Stimulated activated CD4-positive, alpha-beta T cell treated with anti-CD3 and anti-CD28 coated beads, Interleukin-15, amount 100 ng/mL, for 24 hours (primary cell): ENCODE measurements at regions not wholly inside any gene's neighbourhood (a gene's known extent, or its start where the extent isn't known, plus 50 kb on each side); places are given as distances from the start of the nearest gene placed in this dataset.

Experiments
- DNase-seq: peaks from one replicate; pipeline ENCODE4 v3.0.0-alpha.2; 2020

GRCh38 chr10:93180482-93180931, 106.8 kb downstream of the CYP26A1 start:
- DNase-seq = no peak

- DNase-seq = no peak
Observed at GRCh38 chr10:93181271-93182048, 107.8 kb downstream of the CYP26A1 start.

DNA sequence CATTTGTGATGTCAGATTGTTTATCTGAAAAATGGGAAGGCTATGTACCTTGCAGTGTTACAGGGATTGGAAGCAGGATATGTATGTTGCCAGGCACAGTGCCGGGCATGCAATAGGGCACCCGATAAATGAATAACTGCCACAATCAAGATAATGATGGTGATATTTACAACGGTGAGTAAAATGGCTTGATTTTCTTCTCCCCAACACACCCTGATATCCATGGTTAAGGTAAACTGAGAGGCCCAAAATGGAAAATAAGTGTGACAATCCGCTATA, 108.3 kb downstream of the CYP26A1 start:
- DNase-seq = no peak

DNA sequence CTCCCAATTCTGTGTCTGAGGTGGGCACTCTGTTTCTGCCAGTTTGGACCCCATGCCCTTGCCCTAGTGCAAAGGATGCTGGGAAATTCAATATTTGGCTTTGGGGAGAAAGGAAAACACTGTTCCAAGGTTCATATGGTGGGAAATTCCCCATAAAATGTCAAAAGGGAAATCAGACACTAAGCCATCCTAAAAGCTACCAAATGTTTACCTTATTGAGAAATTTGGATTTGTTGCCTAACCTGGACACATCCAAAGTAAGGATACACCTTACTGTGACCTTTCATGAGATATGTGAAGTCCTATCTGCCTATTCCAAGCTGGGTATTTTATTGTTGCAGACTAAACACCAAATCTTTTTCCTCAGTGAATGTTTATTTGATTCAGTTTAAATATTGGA, 109.1 kb downstream of the CYP26A1 start:
- no peak for DNase-seq

DNA sequence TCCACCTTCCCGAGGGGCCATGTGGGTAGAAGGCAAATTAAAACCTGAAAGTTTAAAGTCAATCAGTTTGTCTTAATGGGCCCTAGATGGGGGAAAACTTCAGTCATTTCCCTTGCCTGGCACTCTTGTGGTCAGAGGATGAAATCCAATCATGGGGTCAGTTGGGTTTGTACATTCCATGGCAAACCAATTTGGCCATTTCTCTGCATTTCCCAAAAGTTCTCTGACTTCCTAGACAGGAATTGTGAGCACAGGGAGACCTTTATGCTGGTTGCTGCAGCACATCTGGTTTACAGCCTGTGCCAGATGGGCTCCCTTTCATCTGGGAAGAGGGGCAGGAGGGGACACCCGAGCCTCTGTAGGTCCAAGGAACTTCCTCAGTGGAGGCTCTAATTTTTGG, 113.0 kb downstream of the CYP26A1 start:
- DNase-seq = no peak

DNA sequence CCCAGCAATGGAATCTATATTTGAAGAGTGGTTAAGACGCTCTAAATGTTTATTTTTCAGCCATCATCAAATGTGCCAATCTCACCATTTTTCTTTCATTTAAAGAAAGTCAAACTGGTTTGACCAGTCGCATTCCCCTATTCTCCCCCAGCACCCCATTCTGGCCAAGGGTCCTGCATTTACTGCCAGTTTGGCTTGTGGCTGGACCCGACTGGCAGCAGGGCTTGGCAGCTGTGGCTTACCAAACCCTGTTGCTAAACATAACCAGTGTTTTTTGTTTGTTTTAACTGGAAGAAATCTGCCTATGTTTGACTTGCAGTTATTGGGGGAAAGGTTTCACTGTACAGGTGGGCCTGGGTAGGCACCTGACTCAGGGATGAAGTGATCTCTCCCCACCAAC, 116.3 kb downstream of the CYP26A1 start:
- DNase-seq = no peak

- no peak for DNase-seq
Observed at GRCh38 chr10:93190372-93190771, 116.7 kb downstream of the CYP26A1 start.

GRCh38 chr10:93193906-93194305, 120.2 kb downstream of the CYP26A1 start:
- no peak for DNase-seq

DNA sequence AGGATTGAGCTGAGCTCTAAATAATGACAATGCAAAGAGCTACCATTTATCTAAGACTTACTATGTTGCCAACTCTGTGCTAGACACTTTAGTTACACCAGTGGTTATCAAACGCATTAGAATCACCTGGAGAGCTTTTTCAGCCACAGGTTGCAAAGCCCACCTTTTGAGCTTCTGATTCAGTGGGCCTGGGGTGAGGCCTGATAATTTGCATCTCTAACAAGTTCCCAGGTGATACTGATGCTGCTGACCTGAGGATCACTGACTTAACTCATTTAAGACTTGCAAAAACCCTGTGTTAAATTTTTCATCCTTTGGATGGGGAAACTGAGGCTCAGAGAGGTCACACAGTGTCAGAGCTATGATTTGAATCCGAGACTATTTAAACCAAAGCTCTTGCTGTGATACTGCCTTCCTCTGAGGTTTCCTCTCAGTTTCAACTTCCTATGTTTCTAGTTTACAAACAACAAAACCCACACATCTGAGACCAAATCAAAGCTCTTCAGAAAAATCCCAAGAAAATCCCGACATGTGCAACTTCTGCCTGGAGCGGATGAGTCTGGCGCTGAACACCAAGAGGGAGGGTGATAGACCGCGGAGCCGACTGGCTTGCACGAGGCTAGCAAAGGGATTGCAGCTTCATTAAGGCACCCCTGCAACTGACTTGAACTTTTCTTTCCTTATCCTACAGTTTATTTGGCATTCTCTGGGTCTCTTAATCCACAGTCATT, 124.9 kb downstream of the CYP26A1 start:
- DNase-seq = no peak

DNA sequence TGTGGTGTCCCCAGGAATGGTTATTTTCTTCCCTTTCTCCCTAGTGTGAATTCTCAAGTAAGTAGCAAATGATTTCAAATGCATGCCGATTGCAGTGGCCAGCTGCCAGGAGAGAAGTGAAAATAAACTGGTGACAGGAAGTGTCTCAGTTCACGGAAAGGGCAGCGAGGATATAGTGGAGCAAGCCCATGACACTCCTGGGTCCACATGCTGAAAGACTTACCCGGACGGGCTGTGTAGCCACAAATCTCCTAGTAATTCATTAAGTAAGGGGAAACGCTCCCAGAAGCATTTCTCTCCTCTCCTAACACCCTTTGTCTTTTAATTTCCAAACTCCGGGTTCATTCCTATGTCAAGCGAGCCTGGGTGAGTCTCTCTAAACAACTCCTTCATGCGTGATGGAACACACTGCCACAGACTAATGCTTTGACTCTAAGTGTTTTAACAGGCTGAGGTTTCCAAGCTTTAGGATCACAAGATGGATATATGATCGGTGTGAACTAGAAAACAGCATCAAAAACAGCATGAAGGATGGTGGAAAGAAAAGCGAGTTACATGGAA, 125.6 kb downstream of the CYP26A1 start:
- no peak for DNase-seq

DNA sequence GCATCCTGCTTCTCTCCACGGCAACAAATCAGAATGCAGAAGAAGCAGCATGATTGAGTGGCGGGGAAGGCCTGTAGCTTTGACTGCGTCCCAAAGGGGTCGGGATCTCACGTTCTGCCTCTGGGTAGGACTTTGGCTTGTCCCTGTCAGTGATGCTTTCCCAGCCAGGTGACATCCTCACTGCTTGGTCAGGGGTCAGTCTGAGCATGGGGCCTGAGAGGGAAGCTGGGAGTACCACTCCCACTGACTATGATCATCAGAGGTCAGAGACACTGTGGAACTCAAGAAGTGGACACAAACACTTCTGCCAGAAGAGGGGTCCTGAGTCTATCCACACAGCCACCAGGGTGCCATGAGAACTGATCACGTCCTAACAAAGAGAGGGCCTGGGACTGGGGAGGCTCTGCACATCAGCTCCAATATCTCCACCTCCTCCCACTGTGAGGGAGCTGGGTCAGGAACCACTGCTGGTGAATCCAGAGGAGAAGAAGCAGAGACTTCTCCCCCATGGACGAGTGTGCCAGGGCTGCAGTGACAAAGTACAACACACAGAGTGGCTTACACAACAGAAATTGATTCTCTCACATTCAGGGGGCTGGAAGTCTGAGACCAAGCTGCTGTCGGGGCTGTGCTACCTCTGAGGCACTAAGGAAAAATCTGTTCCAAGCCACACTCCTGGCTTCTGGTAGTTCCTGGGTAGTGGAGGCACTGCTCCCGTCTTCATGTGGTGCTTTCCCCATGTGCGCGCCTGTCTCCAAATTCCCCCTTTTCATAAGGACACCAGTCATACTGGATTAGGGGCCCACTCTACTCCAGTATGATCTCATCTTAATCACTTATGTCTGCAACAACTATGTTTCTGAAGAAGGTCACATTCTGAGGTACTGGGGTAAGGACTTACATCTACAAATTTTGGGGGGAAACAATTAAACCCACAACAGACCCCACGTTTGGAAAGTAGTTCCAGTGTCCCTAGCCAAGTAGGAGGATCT, 131.1 kb downstream of the CYP26A1 start:
- no peak for DNase-seq

GRCh38 chr10:93206652-93207051, 133.0 kb downstream of the CYP26A1 start:
- no peak for DNase-seq

- no peak for DNase-seq
Observed at GRCh38 chr10:93208717-93209464, 135.2 kb downstream of the CYP26A1 start.

- no peak for DNase-seq
Observed at GRCh38 chr10:93211991-93212390, 138.3 kb downstream of the CYP26A1 start.

DNA sequence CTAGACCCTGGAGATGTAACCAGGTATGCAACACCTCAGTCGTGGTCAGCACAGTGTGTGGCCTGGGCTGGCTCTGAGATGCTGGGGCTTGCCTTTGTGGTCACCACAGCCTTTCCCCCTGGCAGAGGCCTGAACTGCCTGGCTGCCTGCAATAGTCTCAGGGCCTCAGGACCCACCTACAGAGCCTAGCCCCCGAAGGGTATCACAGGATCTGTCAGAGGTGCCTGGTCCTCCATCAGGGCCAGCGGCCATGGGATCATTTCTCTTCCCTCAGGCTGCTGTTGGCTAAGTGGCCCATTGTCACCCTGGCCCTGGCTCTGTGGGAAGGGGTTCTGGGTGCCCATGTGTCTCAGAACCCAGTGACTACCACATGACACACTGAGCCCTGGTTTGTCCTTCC, 141.6 kb downstream of the CYP26A1 start:
- DNase-seq = no peak

DNA sequence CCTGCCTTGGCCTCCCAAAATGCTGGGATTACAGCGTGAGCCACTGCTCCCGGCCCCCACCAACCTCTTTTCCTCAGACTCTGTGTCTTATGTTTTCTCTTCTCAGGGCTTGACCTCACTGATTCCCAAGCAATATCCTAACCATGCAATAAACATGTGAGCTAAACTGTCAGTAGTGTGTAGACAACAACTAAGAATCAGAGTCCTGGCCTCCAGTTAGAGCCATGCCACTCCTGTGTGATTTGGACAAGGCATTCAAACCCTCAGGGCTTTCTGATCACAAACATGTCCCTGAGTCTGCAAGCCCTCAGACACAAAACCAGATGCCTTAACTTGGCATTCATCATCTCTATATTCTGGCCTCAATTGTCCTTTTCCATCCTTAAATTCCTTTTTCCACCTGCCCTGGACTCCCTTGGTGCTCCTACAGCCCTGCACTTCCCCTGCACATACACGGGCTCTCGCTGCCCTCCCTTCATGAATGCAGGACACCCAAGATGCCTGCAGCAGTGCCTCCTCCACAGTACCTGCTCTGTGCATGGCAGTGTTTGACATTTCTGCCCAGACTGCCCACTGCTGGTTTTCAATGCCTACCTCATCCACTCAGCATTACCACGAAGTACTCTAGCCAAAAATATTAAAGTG, 142.8 kb downstream of the CYP26A1 start:
- no peak for DNase-seq

- no peak for DNase-seq
Observed at GRCh38 chr10:93218386-93218785, 144.7 kb downstream of the CYP26A1 start.

- DNase-seq = no peak
Observed at GRCh38 chr10:93219347-93219746, 145.7 kb downstream of the CYP26A1 start.

DNA sequence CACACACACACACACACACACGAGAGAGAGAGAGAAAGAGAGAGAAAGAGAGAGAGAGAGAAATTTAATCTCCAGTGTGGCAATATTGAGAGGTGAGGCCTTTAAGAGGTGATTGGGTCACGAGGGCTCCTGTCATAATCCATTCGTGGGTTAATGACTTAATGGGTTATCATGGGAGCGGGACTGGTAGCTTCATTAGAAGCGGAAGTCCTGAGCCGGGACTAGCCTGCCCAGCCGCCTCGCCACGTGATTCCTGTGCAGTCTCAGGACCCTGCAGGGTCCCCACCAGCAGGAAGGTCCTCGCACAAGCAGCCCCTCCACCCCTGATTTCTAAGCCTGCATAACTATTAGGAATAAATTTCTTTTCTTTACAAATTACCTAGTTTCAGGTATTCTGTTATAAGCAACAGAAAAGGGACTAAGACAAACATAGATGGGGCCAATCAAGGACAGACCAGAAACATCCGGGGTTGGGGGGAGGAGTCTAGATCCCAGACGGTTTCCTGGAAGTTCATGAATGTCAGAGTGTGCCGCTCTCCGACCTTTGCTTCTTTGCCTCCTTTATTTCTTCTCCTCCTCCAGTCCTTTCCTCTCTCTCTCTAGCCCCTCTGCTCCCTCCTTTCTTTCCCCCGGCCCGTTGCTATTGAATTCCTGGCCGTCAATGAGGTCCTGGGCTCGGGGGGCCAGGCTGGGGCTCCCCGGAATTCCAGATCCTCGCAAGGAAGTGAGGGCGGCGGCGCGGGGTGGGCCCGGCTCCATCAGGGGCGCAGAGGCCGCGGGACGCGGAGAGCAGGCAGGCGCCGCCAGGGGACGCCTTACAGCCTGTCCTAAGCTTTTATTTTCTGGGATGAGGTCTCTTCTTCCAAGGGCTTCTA, 146.8 kb downstream of the CYP26A1 start:
- no peak for DNase-seq

DNA sequence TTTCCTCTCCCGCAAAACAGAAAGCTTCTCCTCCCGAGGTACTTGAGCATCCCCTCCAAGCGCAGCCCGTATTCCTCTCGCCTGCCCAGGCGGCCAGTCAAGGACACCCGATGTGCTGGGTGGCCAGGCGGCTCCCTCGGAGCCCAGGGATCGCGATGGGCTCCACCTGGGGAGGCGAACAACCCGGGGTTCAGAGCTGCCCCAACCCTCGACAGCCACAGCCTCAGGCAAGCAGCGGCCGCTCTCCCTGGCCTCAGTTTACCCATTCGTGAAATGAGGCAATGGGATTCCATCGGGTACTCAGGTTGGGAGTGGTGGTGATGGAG, 147.4 kb downstream of the CYP26A1 start:
- DNase-seq = no peak

GRCh38 chr10:93221521-93221920, 147.8 kb downstream of the CYP26A1 start:
- no peak for DNase-seq
